Epithelial cell of proximal tubule (primary cell): ENCODE measurements at regions not wholly inside any gene's neighbourhood (a gene's known extent, or its start where the extent isn't known, plus 50 kb on each side); places are given as distances from the start of the nearest gene placed in this dataset.

ENCODE experiments used
- DNase-seq: peaks from one replicate; pipeline ENCODE4 v3.0.0-alpha.2; 2011; ENCODE audit warnings: low read depth
- H3K4me3 ChIP-seq: 2 replicates; pipeline ENCODE4 v1.5.1; 2011; ENCODE audit warnings: low read depth, mild to moderate bottlenecking, low read length
- CTCF ChIP-seq: conservative IDR thresholded peaks from 2 replicates; pipeline ENCODE4 v1.5.1; 2012; ENCODE audit warnings: low read depth, mild to moderate bottlenecking, low read length

DNA sequence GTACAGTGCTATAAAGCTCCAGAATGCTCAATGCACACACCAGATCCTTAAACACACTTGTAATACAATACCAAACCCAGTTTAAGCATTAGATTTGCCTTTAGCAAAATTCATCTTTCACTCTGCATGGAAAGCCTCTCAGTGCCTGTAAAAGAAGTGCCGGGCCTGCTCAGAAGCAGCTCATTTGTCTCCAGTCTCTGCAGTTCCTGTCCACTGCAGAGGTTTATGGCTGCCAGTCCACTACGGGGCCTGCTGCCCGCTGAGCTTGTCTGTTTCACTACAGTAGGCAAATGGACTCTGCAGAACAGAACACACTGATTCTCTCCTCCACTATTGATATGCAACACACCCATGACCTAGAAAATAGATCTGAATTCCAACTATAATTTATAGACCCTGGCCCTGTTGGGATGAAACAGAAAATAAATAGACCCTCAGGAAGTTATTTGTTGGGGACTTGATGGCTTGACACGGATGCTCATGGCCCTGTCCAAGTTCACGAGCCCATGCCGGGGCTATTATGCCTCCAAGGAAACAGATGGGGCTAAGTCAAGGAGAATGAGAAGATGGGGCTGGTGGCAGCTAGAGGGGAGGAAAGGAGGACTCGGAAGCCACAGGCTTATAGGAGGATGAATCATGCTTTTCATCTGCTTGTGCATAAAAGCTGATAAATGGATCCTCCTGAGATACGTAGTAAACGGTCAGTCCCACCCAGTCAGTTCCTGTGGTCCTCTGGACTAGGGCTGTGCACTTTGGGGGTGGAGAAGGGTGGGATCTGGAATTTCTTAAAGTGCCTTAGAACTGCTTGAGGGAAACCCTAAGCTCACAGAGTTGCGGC, 416.8 kb upstream of the TENM4 start:
- no peak overlapping the region for H3K4me3 ChIP-seq
- no peak for TF ChIP-seq CTCF
- DNase-seq, result no peak

- no peak for DNase-seq
- TF ChIP-seq CTCF, result no peak
- H3K4me3 ChIP-seq, result no peak overlapping the region
These were observed 411.3 kb upstream of the TENM4 start for GRCh38 chr11:79852176-79852575.

- no peak overlapping the region for H3K4me3 ChIP-seq
- no peak for TF ChIP-seq CTCF
- DNase-seq, result no peak
These were observed 404.3 kb upstream of the TENM4 start for GRCh38 chr11:79845002-79845709.

DNA sequence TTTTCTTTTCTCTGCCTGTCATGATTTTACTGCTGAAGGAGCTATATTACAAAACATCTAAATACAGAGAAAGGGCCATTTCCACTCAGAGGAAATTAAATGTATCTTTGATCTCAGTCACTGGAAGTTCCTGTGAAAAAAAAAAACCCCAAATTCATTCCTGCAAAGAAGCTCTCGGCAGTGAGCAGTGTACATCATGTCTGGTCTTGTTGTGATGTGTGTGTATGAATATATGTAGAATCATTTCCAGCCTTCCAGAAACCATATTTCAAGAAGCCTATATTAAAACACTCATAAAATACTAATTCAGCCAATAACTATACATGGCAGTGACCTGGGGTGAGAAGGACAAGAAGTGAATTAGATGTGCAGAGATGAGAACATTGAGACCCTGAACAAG, 393.2 kb upstream of the TENM4 start:
- no peak overlapping the region for H3K4me3 ChIP-seq
- TF ChIP-seq CTCF, result no peak
- DNase-seq, result no peak

DNA sequence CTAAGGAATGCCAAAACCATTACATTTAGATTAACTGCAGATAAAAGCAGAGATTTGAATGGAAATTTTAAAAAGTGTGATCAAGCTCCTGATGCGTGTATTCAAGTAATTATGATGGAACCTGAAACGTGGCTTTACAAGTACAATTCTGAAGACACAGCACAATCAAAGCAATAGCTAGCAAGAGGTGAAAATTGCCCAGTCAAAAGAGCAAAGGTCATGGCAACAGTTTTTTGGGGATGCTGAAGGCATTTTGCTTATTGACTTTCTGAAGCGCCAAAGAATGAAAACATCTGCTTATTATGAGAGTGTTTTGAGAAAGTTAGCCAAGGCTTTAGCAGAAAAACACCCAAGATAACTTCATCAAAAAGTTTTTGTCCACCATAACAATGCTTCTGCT, 389.6 kb upstream of the TENM4 start:
- no peak overlapping the region for H3K4me3 ChIP-seq
- no peak for TF ChIP-seq CTCF
- DNase-seq, result no peak

- H3K4me3 ChIP-seq, result no peak overlapping the region
- no peak for DNase-seq
- TF ChIP-seq CTCF, result no peak
These were observed 389.1 kb upstream of the TENM4 start for GRCh38 chr11:79829891-79830290.
